ENCODE measurements at regions not wholly inside any gene's neighbourhood (a gene's known extent, or its start where the extent isn't known, plus 50 kb on each side); places are given as distances from the start of the nearest gene placed in this dataset.

- no peak for TF ChIP-seq CTCF (IDR thresholded peaks at IDR 0.05)
- no peak for TF ChIP-seq POLR2AphosphoS5 (IDR thresholded peaks at IDR 0.05)
- TF ChIP-seq POLR2A (IDR thresholded peaks at IDR 0.05), result no peak
Observed at GRCh38 chr18:64416990-64417389, 268.1 kb upstream of the LINC00305 start.
